Activated T-helper 17 cell treated with anti-CD3 and anti-CD28 coated beads, Interleukin-2, amount 50 U/mL, for 72 hours (primary cell): ENCODE measurements at regions not wholly inside any gene's neighbourhood (a gene's known extent, or its start where the extent isn't known, plus 50 kb on each side); places are given as distances from the start of the nearest gene placed in this dataset.
"Not testable (repeated sequence)": the region's sequence is repeated elsewhere in the genome, so short reads cannot be mapped to it uniquely, and the experiment has no call there.

ENCODE experiments used
- ATAC-seq: fragments of 150-1000 bp; cut with Tn5 transposase; replicated peaks from 2 replicates; pipeline ENCODE4 v1.10.0; 2021; ENCODE audit warnings: mild to moderate bottlenecking, moderate library complexity
- H3K27ac Mint-ChIP-seq: one replicate; pipeline ENCODE4 v1.8.0; 2022; ENCODE audit warnings: mixed read lengths
- H3K27me3 Mint-ChIP-seq: one replicate; pipeline ENCODE4 v1.8.0; 2022; ENCODE audit warnings: mixed read lengths
- H3K36me3 Mint-ChIP-seq: one replicate; pipeline ENCODE4 v1.8.0; 2022; ENCODE audit warnings: low read depth, mild to moderate bottlenecking, mixed read lengths
- H3K4me1 Mint-ChIP-seq: one replicate; pipeline ENCODE4 v1.8.0; 2022; ENCODE audit warnings: mixed read lengths
- H3K4me3 Mint-ChIP-seq: one replicate; pipeline ENCODE4 v1.8.0; 2022; ENCODE audit warnings: mild to moderate bottlenecking, mixed read lengths
- H3K9me3 Mint-ChIP-seq: one replicate; pipeline ENCODE4 v1.8.0; 2022; ENCODE audit warnings: mixed read lengths

- H3K36me3 Mint-ChIP-seq, result no peaks in the 10 kb centered on the region
- H3K4me3 Mint-ChIP-seq, result no peak overlapping the region
- H3K27me3 Mint-ChIP-seq, result no peaks in the 10 kb centered on the region
- no peak overlapping the region for H3K27ac Mint-ChIP-seq
- H3K9me3 Mint-ChIP-seq, result peaks cover 16% of the 10 kb centered on the region
- no peaks in the 10 kb centered on the region for H3K4me1 Mint-ChIP-seq
- no peak for ATAC-seq
These were observed 535.6 kb upstream of the KCND2 start for GRCh38 chr7:119737390-119737789.

- not testable (repeated sequence) for H3K36me3 Mint-ChIP-seq, ATAC-seq, H3K9me3 Mint-ChIP-seq, H3K27ac Mint-ChIP-seq, H3K4me3 Mint-ChIP-seq, H3K27me3 Mint-ChIP-seq, H3K4me1 Mint-ChIP-seq
These were observed 527.7 kb upstream of the KCND2 start for GRCh38 chr7:119745280-119745679.

- Mint-ChIP-seq H3K27me3 (no peaks in the 10 kb centered on the region), H3K9me3 (peaks cover 3% of the 10 kb centered on the region), H3K36me3 (no peaks in the 10 kb centered on the region), H3K4me3 (no peak overlapping the region), H3K27ac (no peak overlapping the region), H3K4me1 (no peaks in the 10 kb centered on the region)
- no peak for ATAC-seq
These were observed 524.6 kb upstream of the KCND2 start for GRCh38 chr7:119748251-119748860.

- H3K9me3 Mint-ChIP-seq, result peaks cover 3% of the 10 kb centered on the region
- no peak overlapping the region for H3K27ac Mint-ChIP-seq
- H3K36me3 Mint-ChIP-seq, result no peaks in the 10 kb centered on the region
- no peak for ATAC-seq
- no peak overlapping the region for H3K4me3 Mint-ChIP-seq
- H3K4me1 Mint-ChIP-seq, result no peaks in the 10 kb centered on the region
- H3K27me3 Mint-ChIP-seq, result no peaks in the 10 kb centered on the region
These were observed 524.0 kb upstream of the KCND2 start for GRCh38 chr7:119748991-119749390.

GRCh38 chr7:119756687-119757086, 516.3 kb upstream of the KCND2 start:
- Mint-ChIP-seq H3K27ac (no peak overlapping the region), H3K4me1 (no peaks in the 10 kb centered on the region), H3K4me3 (no peak overlapping the region), H3K9me3 (peaks cover 5% of the 10 kb centered on the region), H3K27me3 (no peaks in the 10 kb centered on the region), H3K36me3 (no peaks in the 10 kb centered on the region)
- no peak for ATAC-seq

GRCh38 chr7:119758254-119758653, 514.7 kb upstream of the KCND2 start:
- H3K9me3 Mint-ChIP-seq, result peaks cover 5% of the 10 kb centered on the region
- H3K36me3 Mint-ChIP-seq, result no peaks in the 10 kb centered on the region
- ATAC-seq, result no peak
- no peaks in the 10 kb centered on the region for H3K4me1 Mint-ChIP-seq
- H3K27ac Mint-ChIP-seq, result no peak overlapping the region
- no peaks in the 10 kb centered on the region for H3K27me3 Mint-ChIP-seq
- H3K4me3 Mint-ChIP-seq, result no peak overlapping the region

- Mint-ChIP-seq H3K4me1 (no peaks in the 10 kb centered on the region), H3K27me3 (no peaks in the 10 kb centered on the region), H3K4me3 (no peak overlapping the region), H3K9me3 (peaks cover 9% of the 10 kb centered on the region), H3K36me3 (no peaks in the 10 kb centered on the region), H3K27ac (no peak overlapping the region)
- no peak for ATAC-seq
These were observed 511.2 kb upstream of the KCND2 start for GRCh38 chr7:119761776-119762175.

- Mint-ChIP-seq H3K4me3 (no peak overlapping the region), H3K36me3 (no peaks in the 10 kb centered on the region), H3K4me1 (no peaks in the 10 kb centered on the region), H3K27me3 (no peaks in the 10 kb centered on the region), H3K27ac (no peak overlapping the region), H3K9me3 (peaks cover 6% of the 10 kb centered on the region)
- no peak for ATAC-seq
These were observed 490.7 kb upstream of the KCND2 start for GRCh38 chr7:119782286-119782685.

- no peak for ATAC-seq
- Mint-ChIP-seq H3K27me3 (no peaks in the 10 kb centered on the region), H3K27ac (no peak overlapping the region), H3K4me3 (no peak overlapping the region), H3K36me3 (no peaks in the 10 kb centered on the region), H3K9me3 (peaks cover 3% of the 10 kb centered on the region), H3K4me1 (no peaks in the 10 kb centered on the region)
These were observed 489.2 kb upstream of the KCND2 start for GRCh38 chr7:119783799-119784198.

- H3K36me3 Mint-ChIP-seq, result no peaks in the 10 kb centered on the region
- no peaks in the 10 kb centered on the region for H3K4me1 Mint-ChIP-seq
- no peak overlapping the region for H3K27ac Mint-ChIP-seq
- H3K4me3 Mint-ChIP-seq, result no peak overlapping the region
- no peak for ATAC-seq
- H3K27me3 Mint-ChIP-seq, result no peaks in the 10 kb centered on the region
- H3K9me3 Mint-ChIP-seq, result peaks cover 4% of the 10 kb centered on the region
These were observed 470.8 kb upstream of the KCND2 start for GRCh38 chr7:119802147-119802546.

GRCh38 chr7:119825091-119825655, 447.8 kb upstream of the KCND2 start:
- ATAC-seq, result no peak
- no peak overlapping the region for H3K27ac Mint-ChIP-seq
- no peak overlapping the region for H3K4me3 Mint-ChIP-seq
- no peaks in the 10 kb centered on the region for H3K36me3 Mint-ChIP-seq
- peaks cover 4% of the 10 kb centered on the region for H3K9me3 Mint-ChIP-seq
- no peaks in the 10 kb centered on the region for H3K27me3 Mint-ChIP-seq
- no peaks in the 10 kb centered on the region for H3K4me1 Mint-ChIP-seq

- peaks cover 4% of the 10 kb centered on the region for H3K9me3 Mint-ChIP-seq
- ATAC-seq, result no peak
- no peaks in the 10 kb centered on the region for H3K27me3 Mint-ChIP-seq
- no peak overlapping the region for H3K27ac Mint-ChIP-seq
- no peak overlapping the region for H3K4me3 Mint-ChIP-seq
- H3K36me3 Mint-ChIP-seq, result no peaks in the 10 kb centered on the region
- H3K4me1 Mint-ChIP-seq, result no peaks in the 10 kb centered on the region
These were observed 446.4 kb upstream of the KCND2 start for GRCh38 chr7:119826547-119826946.

GRCh38 chr7:119838444-119838843, 434.5 kb upstream of the KCND2 start:
- H3K4me3 Mint-ChIP-seq, result no peak overlapping the region
- H3K27ac Mint-ChIP-seq, result no peak overlapping the region
- no peaks in the 10 kb centered on the region for H3K4me1 Mint-ChIP-seq
- no peak for ATAC-seq
- H3K36me3 Mint-ChIP-seq, result no peaks in the 10 kb centered on the region
- H3K27me3 Mint-ChIP-seq, result no peaks in the 10 kb centered on the region
- H3K9me3 Mint-ChIP-seq, result peaks cover 7% of the 10 kb centered on the region

- no peak overlapping the region for H3K27ac Mint-ChIP-seq
- peaks cover 19% of the 10 kb centered on the region for H3K9me3 Mint-ChIP-seq
- no peaks in the 10 kb centered on the region for H3K27me3 Mint-ChIP-seq
- H3K4me1 Mint-ChIP-seq, result no peaks in the 10 kb centered on the region
- ATAC-seq, result no peak
- no peaks in the 10 kb centered on the region for H3K36me3 Mint-ChIP-seq
- H3K4me3 Mint-ChIP-seq, result no peak overlapping the region
These were observed 430.6 kb upstream of the KCND2 start for GRCh38 chr7:119842337-119842736.

GRCh38 chr7:119842786-119843185, 430.2 kb upstream of the KCND2 start:
- Mint-ChIP-seq H3K4me1 (no peaks in the 10 kb centered on the region), H3K36me3 (no peaks in the 10 kb centered on the region), H3K27me3 (no peaks in the 10 kb centered on the region), H3K27ac (no peak overlapping the region), H3K9me3 (peaks cover 19% of the 10 kb centered on the region), H3K4me3 (no peak overlapping the region)
- no peak for ATAC-seq

- Mint-ChIP-seq H3K36me3 (no peaks in the 10 kb centered on the region), H3K9me3 (peaks cover 30% of the 10 kb centered on the region), H3K4me1 (no peaks in the 10 kb centered on the region), H3K27ac (no peak overlapping the region), H3K4me3 (no peak overlapping the region), H3K27me3 (no peaks in the 10 kb centered on the region)
- ATAC-seq, result no peak
These were observed 411.6 kb upstream of the KCND2 start for GRCh38 chr7:119861385-119861784.
